ENCODE measurements at regions not wholly inside any gene's neighbourhood (a gene's known extent, or its start where the extent isn't known, plus 50 kb on each side); places are given as distances from the start of the nearest gene placed in this dataset.

GRCh38 chr11:71323876-71324526, 71.6 kb upstream of the SHANK2 start:
- TF ChIP-seq POLR2A (IDR thresholded peaks at IDR 0.05; ENCODE audit: low read length) (no peak), GATA1 (IDR thresholded peaks at IDR 0.05; ENCODE audit: low read depth, low read length) (no peak)
